HCT116 (cell line): ENCODE measurements at regions not wholly inside any gene's neighbourhood (a gene's known extent, or its start where the extent isn't known, plus 50 kb on each side); places are given as distances from the start of the nearest gene placed in this dataset.

ENCODE experiments used
- ATAC-seq: fragments of 200-7000 bp; cut with Tn5 transposase; 2 replicates; pipeline ENCODE4 v1.9.1; 2020; ENCODE audit warnings: mild to moderate bottlenecking, moderate library complexity
- BruUV-seq: library from RNA; stranded (reverse); fragments of 400-500 nt; replicated peaks from 2 replicates; lab custom pipeline; 2021; lab: Mats Ljungman, UMichigan
- CTCF ChIA-PET: fragments of 300-600 bp; sonication (Branson Sonifier 250); formaldehyde crosslinking; loops from one replicate; lab custom pipeline; 2021; ENCODE audit warnings: antibody characterized with exemption; lab: Charles Lee
- POLR2A ChIA-PET: fragments of 300-600, 350-600 bp; sonication (Branson Sonifier 250); formaldehyde crosslinking; loops from one replicate; lab custom pipeline; 2021; ENCODE audit warnings: antibody characterized with exemption; lab: Charles Lee
- RAD21 ChIA-PET, 2 experiments: fragments of 300-600 bp; sonication (Branson Sonifier 250); formaldehyde crosslinking; loops; one replicate each; lab custom pipeline; 2023; ENCODE audit warnings: low total read pairs in 2 of 2; ENCODE audit not compliant: uncharacterized antibody in 2 of 2, unreplicated experiment in 2 of 2, low non-redundant PET in 1 of 2; lab: Charles Lee
- DNase-seq: peaks from one replicate; pipeline ENCODE4 v3.0.0-alpha.2; 2010; ENCODE audit warnings: low read depth, low spot score
- H2AFZ ChIP-seq: fragments of 200-600 bp; shearing (Covaris generic), sonication (generic); 2 replicates; pipeline ENCODE4 v1.6.1; 2017; ENCODE audit warnings: low read depth, mixed run types, mixed read lengths, antibody characterized with exemption, low read length; ENCODE audit not compliant: poor library complexity, severe bottlenecking
- H3K27ac ChIP-seq: 2 replicates; pipeline ENCODE4 v1.5.1; 2012; ENCODE audit warnings: low read depth, low read length
- H3K27me3 ChIP-seq: fragments of 200-600 bp; sonication (generic); 2 replicates; pipeline ENCODE4 v1.6.1; 2016; ENCODE audit warnings: mixed run types, low read length, mixed read lengths; ENCODE audit not compliant: insufficient read depth
- H3K36me3 ChIP-seq, 2 experiments: fragments of 200-500 bp in 1 of 2; fragments of 200-600 bp in 1 of 2; sonication (Bioruptor generic) in 1 of 2; sonication (generic) in 1 of 2; 2 replicates each; pipeline versions ENCODE4 v1.5.1 to v1.6.1; 2014 to 2016; ENCODE audit warnings: low read length in 2 of 2, inconsistent platforms in 1 of 2, mixed read lengths in 1 of 2, mixed run types in 1 of 2; ENCODE audit not compliant: insufficient read depth in 2 of 2, control insufficient read depth in 1 of 2
- H3K4me1 ChIP-seq, 2 experiments: fragments of 200-600 bp in 1 of 2; sonication (generic) in 1 of 2; 2 replicates each; pipeline versions ENCODE4 v1.5.1 to v1.6.1; 2012 to 2017; ENCODE audit warnings: low read length in 2 of 2, inconsistent platforms in 1 of 2, mild to moderate bottlenecking in 1 of 2, mixed read lengths in 1 of 2, mixed run types in 1 of 2, moderate library complexity in 1 of 2; ENCODE audit not compliant: insufficient read depth in 2 of 2, control insufficient read depth in 1 of 2
- H3K4me2 ChIP-seq: fragments of 200-600 bp; sonication (generic); 2 replicates; pipeline ENCODE4 v1.6.1; 2017; ENCODE audit warnings: mixed run types, low read length, mixed read lengths
- H3K4me3 ChIP-seq, 2 experiments: fragments of 200-600 bp in 1 of 2; sonication (generic) in 1 of 2; replicated peaks in 1 of 2; 2 replicates each; pipeline ENCODE4 v1.5.1; 2011 to 2016; ENCODE audit warnings: low read length in 2 of 2, control low read depth in 1 of 2, low read depth in 1 of 2, mild to moderate bottlenecking in 1 of 2, mixed read lengths in 1 of 2, mixed run types in 1 of 2
- H3K79me2 ChIP-seq: fragments of 200-600 bp; sonication (generic); 2 replicates; pipeline ENCODE4 v1.6.1; 2017; ENCODE audit warnings: mild to moderate bottlenecking, mixed run types, low read length, moderate library complexity, mixed read lengths; ENCODE audit not compliant: insufficient read depth
- H3K9ac ChIP-seq: fragments of 200-600 bp; sonication (generic); 2 replicates; pipeline ENCODE4 v1.6.1; 2016; ENCODE audit warnings: low read length, mixed read lengths
- H3K9me2 ChIP-seq: fragments of 200-600 bp; sonication (generic), shearing (Covaris generic); 2 replicates; pipeline ENCODE4 v1.6.1; 2017; ENCODE audit warnings: mixed run types, mild to moderate bottlenecking, moderate library complexity; ENCODE audit not compliant: insufficient read depth
- H3K9me3 ChIP-seq, 2 experiments: fragments of 200-500 bp in 1 of 2; fragments of 200-600 bp in 1 of 2; sonication (Bioruptor generic) in 1 of 2; sonication (generic) in 1 of 2; 2 replicates each; pipeline ENCODE4 v1.6.1; 2014 to 2017; ENCODE audit warnings: low read length in 2 of 2, mixed read lengths in 2 of 2, inconsistent platforms in 1 of 2, low read depth in 1 of 2, mild to moderate bottlenecking in 1 of 2, mixed run types in 1 of 2, moderate library complexity in 1 of 2; ENCODE audit not compliant: control insufficient read depth in 1 of 2, insufficient read depth in 1 of 2
- H4K20me1 ChIP-seq: fragments of 200-600 bp; sonication (generic), shearing (Covaris generic); 2 replicates; pipeline ENCODE4 v1.6.1; 2017; ENCODE audit warnings: mixed run types, mild to moderate bottlenecking, moderate library complexity; ENCODE audit not compliant: insufficient read depth
- CTCF ChIP-seq, 3 experiments: fragments of 200-600 bp in 1 of 3; sonication (generic) in 1 of 3; IDR thresholded peaks in 2 of 3; conservative IDR thresholded peaks in 1 of 3; 2 replicates each; pipeline ENCODE4 v1.5.1; 2012 to 2017; ENCODE audit warnings: low read depth in 2 of 3, low read length in 2 of 3, antibody characterized with exemption in 1 of 3, borderline replicate concordance in 1 of 3, control low read depth in 1 of 3, mild to moderate bottlenecking in 1 of 3, mixed read lengths in 1 of 3, mixed run types in 1 of 3, moderate library complexity in 1 of 3; ENCODE audit not compliant: insufficient read depth in 1 of 3
- ELF1 ChIP-seq: IDR thresholded peaks from 2 replicates; pipeline ENCODE4 v1.6.1; 2012; ENCODE audit warnings: low read depth, borderline replicate concordance
- EZH2phosphoT487 ChIP-seq: fragments of 200-600 bp; IDR thresholded peaks from 2 replicates; pipeline ENCODE4 v1.6.1; 2018; ENCODE audit warnings: antibody characterized with exemption, borderline replicate concordance
- MAX ChIP-seq: IDR thresholded peaks from 2 replicates; pipeline ENCODE4 v1.6.1; 2012
- POLR2A ChIP-seq: IDR thresholded peaks from 2 replicates; pipeline ENCODE4 v1.7.0; 2011; ENCODE audit warnings: borderline replicate concordance; ENCODE audit not compliant: insufficient read depth, insufficient read length; ENCODE audit errors: extremely low read depth
- SP1 ChIP-seq: IDR thresholded peaks from 2 replicates; pipeline ENCODE4 v1.6.1; 2012; ENCODE audit warnings: low read depth
- SRF ChIP-seq: IDR thresholded peaks from 2 replicates; pipeline ENCODE4 v1.6.1; 2012; ENCODE audit warnings: low read depth
- intact Hi-C: fragments of 100-400 bp; cut with micrococcal nuclease; formaldehyde crosslinking; loops from 2 replicates; pipeline ENCODE4 v1.10.0; 2022
- TF ChIP-seq, protein P1 (sequence below): IDR thresholded peaks from 2 replicates; pipeline ENCODE4 v1.6.1; 2012

DNA sequence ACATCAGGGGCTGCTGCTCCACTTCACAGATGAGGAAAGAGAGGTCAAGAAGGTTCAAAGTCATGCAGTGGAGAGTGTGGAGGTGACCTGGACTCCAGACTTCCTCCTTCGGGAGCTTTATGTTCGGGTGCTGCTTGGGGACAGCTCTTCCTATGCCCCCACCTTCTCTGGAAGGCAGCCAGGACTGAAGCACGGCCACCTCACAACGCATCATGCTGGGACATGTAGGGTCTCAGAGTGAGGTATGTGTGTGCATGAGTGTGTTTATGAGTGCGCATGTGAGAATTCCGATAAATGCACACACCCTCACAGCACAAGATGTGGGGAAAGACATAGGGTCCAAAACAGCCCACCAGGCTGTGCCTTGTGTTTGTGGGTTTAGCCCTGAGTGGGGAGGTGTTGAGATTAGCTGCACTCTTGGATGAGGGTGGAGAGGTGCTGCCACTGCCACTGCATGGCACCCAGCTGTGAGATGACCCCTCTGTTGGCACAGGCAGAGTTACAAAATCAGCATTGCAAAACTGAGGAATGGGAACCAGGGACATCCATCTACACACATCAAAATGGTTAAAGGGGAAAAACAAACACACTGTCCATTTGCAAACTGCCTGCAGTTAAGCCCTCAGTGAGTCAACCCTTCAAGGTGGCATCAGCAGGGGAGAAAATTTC lies 367.4 kb downstream of the SEC14L1 start:
- TF ChIP-seq ELF1 = no peak
- TF ChIP-seq, protein P1, sequence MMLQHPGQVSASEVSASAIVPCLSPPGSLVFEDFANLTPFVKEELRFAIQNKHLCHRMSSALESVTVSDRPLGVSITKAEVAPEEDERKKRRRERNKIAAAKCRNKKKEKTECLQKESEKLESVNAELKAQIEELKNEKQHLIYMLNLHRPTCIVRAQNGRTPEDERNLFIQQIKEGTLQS = no peak
- TF ChIP-seq SRF = no peak
- TF ChIP-seq SP1 = no peak
- no peak for TF ChIP-seq EZH2phosphoT487
- no peak for TF ChIP-seq MAX
- no peak for TF ChIP-seq POLR2A
- no peak for TF ChIP-seq CTCF (IDR thresholded peaks at IDR 0.05 in 2 of 3, conservative IDR thresholded peaks at IDR 0.05 in 1 of 3; ENCODE audit: borderline replicate concordance in 1 of 3, insufficient read depth in 1 of 3, low read depth in 2 of 3, low read length in 2 of 3)
- no peak overlapping the region for H3K9ac ChIP-seq
- H4K20me1 ChIP-seq = no peaks in the 10 kb centered on the region
- H3K4me1 ChIP-seq = no peaks in the 10 kb centered on the region
- H3K27ac ChIP-seq = no peak overlapping the region
- no peak for DNase-seq
- no peaks in the 10 kb centered on the region for H3K79me2 ChIP-seq
- H3K27me3 ChIP-seq = no peaks in the 10 kb centered on the region
- ChIA-PET CTCF (no interaction called here), POLR2A (no interaction called here), RAD21 (no interaction called here)
- no peaks in the 10 kb centered on the region for H3K36me3 ChIP-seq
- H2AFZ ChIP-seq = no peak overlapping the region
- BruUV-seq = no TSS peak
- 0 out of 4 replicates have a peak, but pooled peaks cover 3 to 5% of the 10 kb centered on the region in 2 experiments for H3K9me3 ChIP-seq
- no peak overlapping the region for H3K4me2 ChIP-seq
- no peak overlapping the region for H3K4me3 ChIP-seq
- H3K9me2 ChIP-seq = no peaks in the 10 kb centered on the region
- no peak for ATAC-seq
- intact Hi-C loops = no loop called here
